ENCODE measurements at regions not wholly inside any gene's neighbourhood (a gene's known extent, or its start where the extent isn't known, plus 50 kb on each side); places are given as distances from the start of the nearest gene placed in this dataset.

GRCh38 chr6:16047435-16047990, 81.4 kb upstream of the MYLIP start:
- H3K36me3 Mint-ChIP-seq: no peaks in the 10 kb centered on the region
- no peaks in the 10 kb centered on the region for H3K9me3 Mint-ChIP-seq
- TF ChIP-seq, protein P1, sequence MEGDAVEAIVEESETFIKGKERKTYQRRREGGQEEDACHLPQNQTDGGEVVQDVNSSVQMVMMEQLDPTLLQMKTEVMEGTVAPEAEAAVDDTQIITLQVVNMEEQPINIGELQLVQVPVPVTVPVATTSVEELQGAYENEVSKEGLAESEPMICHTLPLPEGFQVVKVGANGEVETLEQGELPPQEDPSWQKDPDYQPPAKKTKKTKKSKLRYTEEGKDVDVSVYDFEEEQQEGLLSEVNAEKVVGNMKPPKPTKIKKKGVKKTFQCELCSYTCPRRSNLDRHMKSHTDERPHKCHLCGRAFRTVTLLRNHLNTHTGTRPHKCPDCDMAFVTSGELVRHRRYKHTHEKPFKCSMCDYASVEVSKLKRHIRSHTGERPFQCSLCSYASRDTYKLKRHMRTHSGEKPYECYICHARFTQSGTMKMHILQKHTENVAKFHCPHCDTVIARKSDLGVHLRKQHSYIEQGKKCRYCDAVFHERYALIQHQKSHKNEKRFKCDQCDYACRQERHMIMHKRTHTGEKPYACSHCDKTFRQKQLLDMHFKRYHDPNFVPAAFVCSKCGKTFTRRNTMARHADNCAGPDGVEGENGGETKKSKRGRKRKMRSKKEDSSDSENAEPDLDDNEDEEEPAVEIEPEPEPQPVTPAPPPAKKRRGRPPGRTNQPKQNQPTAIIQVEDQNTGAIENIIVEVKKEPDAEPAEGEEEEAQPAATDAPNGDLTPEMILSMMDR (IDR thresholded peaks at IDR 0.05; ENCODE audit: unreplicated experiment): no peak

GRCh38 chr6:16045238-16045637, 83.6 kb upstream of the MYLIP start:
- Mint-ChIP-seq H3K4me3 (no peak overlapping the region), H3K27me3 (ENCODE audit: low read depth) (no peaks in the 10 kb centered on the region), H3K36me3 (no peaks in the 10 kb centered on the region), H3K9me3 (peaks cover 5% of the 10 kb centered on the region), H3K4me1 (peaks cover 6% of the 10 kb centered on the region), H3K27ac (no peak overlapping the region)
- DNase-seq (ENCODE audit: low spot score in 2 of 2, unreplicated experiment in 2 of 2): no peak
- TF ChIP-seq, protein P1 (IDR thresholded peaks at IDR 0.05; ENCODE audit: unreplicated experiment): no peak

More at GRCh38 chr6:16047435-16047990, 81.4 kb upstream of the MYLIP start:
- Mint-ChIP-seq H3K4me1 (no peaks in the 10 kb centered on the region), H3K27me3 (ENCODE audit: low read depth) (no peaks in the 10 kb centered on the region), H3K27ac (no peak overlapping the region), H3K4me3 (no peak overlapping the region)
- DNase-seq (ENCODE audit: low spot score in 2 of 2, unreplicated experiment in 2 of 2): no peak

- TF ChIP-seq, protein P1 (IDR thresholded peaks at IDR 0.05; ENCODE audit: unreplicated experiment): no peak
- peaks cover 6% of the 10 kb centered on the region for H3K4me1 Mint-ChIP-seq
- no peak for DNase-seq (ENCODE audit: low spot score in 2 of 2, unreplicated experiment in 2 of 2)
Observed at GRCh38 chr6:16044211-16044643, 84.7 kb upstream of the MYLIP start.

GRCh38 chr6:16043171-16044135, 85.4 kb upstream of the MYLIP start:
- Mint-ChIP-seq H3K4me1 (peaks cover 6% of the 10 kb centered on the region), H3K4me3 (no peak overlapping the region), H3K9me3 (peaks cover 13% of the 10 kb centered on the region), H3K27ac (no peak overlapping the region), H3K27me3 (ENCODE audit: low read depth) (no peaks in the 10 kb centered on the region), H3K36me3 (peaks cover 3% of the 10 kb centered on the region)
- DNase-seq (ENCODE audit: low spot score in 2 of 2, unreplicated experiment in 2 of 2): no peak
- TF ChIP-seq, protein P1 (IDR thresholded peaks at IDR 0.05; ENCODE audit: unreplicated experiment): no peak

More at GRCh38 chr6:16044211-16044643, 84.7 kb upstream of the MYLIP start:
- Mint-ChIP-seq H3K27me3 (ENCODE audit: low read depth) (no peaks in the 10 kb centered on the region), H3K4me3 (no peak overlapping the region), H3K27ac (no peak overlapping the region), H3K36me3 (peaks cover 3% of the 10 kb centered on the region), H3K9me3 (peaks cover 10% of the 10 kb centered on the region)

DNA sequence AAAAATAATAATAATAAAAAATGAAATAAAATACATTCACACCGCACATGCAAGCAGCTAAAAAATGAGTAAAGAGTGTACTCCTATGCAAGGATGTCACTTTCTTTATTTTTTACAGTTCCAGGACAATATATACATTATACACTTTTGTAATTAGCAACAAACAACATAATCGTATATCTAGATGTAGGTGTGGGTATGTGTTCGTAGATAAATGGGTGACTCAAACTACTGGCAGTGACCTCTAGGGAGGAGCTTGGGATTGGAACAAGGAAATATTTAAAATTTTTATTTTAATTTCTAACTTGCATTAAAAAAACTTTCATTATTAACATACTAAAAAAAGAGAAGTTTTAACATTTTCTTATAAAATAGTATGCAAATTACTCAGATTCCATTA, 86.1 kb upstream of the MYLIP start:
- H3K36me3 Mint-ChIP-seq: peaks cover 3% of the 10 kb centered on the region
- peaks cover 16% of the 10 kb centered on the region for H3K9me3 Mint-ChIP-seq
- no peak for DNase-seq (ENCODE audit: low spot score in 2 of 2, unreplicated experiment in 2 of 2)
- H3K4me1 Mint-ChIP-seq: peaks cover 6% of the 10 kb centered on the region
- no peaks in the 10 kb centered on the region for H3K27me3 Mint-ChIP-seq (ENCODE audit: low read depth)
- H3K4me3 Mint-ChIP-seq: no peak overlapping the region
- TF ChIP-seq, protein P1 (IDR thresholded peaks at IDR 0.05; ENCODE audit: unreplicated experiment): no peak
- H3K27ac Mint-ChIP-seq: no peak overlapping the region
